ENCODE measurements at regions not wholly inside any gene's neighbourhood (a gene's known extent, or its start where the extent isn't known, plus 50 kb on each side); places are given as distances from the start of the nearest gene placed in this dataset.
A peak's percentile ranks its signal among the peaks of the same experiment; 100 is the strongest.

DNA sequence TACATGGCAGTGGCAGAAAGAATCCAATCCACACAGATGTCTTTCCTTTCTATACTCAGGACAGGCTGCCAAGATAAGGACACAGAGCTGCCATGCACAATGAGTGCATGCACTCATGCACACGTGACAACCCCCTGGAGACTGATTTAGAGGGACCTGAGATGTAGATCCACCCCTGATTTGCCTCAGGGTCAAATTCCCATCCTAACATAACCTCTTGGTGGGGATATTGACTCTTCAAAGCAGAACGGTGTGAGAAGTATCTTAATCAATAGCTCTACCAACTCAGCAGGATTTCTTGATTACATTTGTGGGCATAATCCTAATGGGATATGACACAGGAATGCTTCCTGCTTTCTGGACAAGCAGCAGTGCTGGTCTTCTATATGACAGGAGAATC is 125.2 kb upstream of the DSCAM start:
- TF ChIP-seq ZFX (IDR thresholded peaks at IDR 0.05; ENCODE audit: borderline replicate concordance): no peak
- TF ChIP-seq, protein P1, sequence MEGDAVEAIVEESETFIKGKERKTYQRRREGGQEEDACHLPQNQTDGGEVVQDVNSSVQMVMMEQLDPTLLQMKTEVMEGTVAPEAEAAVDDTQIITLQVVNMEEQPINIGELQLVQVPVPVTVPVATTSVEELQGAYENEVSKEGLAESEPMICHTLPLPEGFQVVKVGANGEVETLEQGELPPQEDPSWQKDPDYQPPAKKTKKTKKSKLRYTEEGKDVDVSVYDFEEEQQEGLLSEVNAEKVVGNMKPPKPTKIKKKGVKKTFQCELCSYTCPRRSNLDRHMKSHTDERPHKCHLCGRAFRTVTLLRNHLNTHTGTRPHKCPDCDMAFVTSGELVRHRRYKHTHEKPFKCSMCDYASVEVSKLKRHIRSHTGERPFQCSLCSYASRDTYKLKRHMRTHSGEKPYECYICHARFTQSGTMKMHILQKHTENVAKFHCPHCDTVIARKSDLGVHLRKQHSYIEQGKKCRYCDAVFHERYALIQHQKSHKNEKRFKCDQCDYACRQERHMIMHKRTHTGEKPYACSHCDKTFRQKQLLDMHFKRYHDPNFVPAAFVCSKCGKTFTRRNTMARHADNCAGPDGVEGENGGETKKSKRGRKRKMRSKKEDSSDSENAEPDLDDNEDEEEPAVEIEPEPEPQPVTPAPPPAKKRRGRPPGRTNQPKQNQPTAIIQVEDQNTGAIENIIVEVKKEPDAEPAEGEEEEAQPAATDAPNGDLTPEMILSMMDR (IDR thresholded peaks at IDR 0.05): no peak
- no peak overlapping the region for H3K27ac ChIP-seq

DNA sequence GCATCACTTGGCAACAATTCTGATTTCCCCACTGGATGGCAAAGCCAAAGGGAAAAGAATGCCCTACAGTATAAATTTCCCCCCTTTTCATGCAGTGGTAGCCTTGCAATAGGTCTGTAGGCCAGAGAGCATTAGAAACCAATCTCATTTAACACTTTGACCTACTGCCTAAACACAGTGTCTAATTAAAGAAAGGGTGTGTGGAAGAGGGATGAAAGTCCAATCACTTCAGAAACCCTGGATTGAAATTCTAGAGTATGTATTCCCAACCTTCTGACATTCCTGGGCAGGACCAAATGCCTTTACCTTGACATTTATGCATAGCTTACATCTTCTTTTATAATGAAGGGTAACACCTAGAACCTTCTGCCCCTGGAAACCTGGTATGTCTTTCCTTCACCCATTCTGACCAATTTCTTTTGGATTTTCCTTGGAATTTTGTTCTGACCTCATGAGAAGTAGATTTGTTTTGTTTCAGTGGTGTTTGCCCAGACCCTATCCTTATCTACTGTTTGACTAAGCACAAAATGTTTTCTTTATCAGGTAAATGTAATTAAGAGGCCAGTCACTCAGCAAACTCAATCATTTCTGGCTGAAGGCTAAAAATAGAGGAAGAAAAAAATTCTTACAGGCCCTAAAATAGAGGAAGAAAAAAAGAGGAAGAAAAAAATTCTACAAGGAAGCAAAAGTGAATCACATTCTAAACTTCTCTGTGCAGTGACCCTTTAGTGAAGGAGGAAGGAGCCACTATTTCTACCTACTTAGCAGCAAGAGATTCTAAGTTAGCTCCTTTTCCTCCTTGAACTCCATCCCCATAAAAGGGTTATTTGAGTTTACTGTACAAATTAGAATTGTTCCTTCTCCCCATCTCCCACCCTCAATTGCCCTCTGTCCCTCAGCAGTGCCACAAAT is 129.5 kb upstream of the DSCAM start:
- TF ChIP-seq ZFX (IDR thresholded peaks at IDR 0.05; ENCODE audit: borderline replicate concordance): no peak
- TF ChIP-seq, protein P1 (IDR thresholded peaks at IDR 0.05): no peak
- peak overlapping the region; percentile 77 for H3K27ac ChIP-seq

DNA sequence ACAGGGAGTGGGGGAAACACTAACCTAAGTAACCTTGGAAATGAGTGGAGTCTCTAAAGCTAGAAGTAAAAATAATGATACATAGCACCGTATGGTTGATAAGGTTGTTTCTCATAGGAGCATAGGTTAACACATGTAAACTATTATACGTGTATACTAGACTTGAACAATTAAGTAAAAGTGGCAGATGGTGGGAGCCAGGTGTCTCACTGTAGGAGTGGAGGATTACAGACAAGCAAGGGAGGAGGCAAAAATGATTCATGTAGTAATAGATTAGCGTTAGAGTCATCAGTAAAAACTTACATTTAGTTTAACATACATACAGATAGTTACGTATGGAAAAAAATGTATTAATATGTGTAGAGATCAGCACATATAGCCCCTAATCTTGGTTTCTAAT is 138.4 kb upstream of the DSCAM start:
- TF ChIP-seq, protein P1 (IDR thresholded peaks at IDR 0.05): no peak
- TF ChIP-seq ZFX (IDR thresholded peaks at IDR 0.05; ENCODE audit: borderline replicate concordance): no peak
- no peak overlapping the region for H3K27ac ChIP-seq

DNA sequence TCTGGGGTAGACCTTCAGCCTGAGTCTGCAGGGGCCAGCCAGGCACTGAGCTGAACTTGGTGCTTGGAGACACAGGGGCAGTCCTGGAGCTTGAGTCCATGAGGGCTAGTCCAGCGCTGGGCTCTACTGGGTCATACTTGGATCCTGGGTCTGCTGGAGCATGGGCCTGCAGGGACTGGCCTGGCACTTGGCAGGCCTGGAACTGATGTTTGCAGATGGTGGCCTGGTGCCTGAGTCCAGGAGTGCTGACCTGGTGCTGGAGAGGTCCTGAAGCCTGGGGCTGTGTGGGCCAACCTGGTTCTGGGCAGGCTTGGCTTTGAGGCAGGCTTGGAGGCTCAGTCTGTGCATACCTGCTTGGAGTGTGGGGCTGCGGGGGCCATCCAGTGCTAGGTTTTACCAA is 143.4 kb upstream of the DSCAM start:
- TF ChIP-seq, protein P1 (IDR thresholded peaks at IDR 0.05): no peak
- TF ChIP-seq ZFX (IDR thresholded peaks at IDR 0.05; ENCODE audit: borderline replicate concordance): no peak

DNA sequence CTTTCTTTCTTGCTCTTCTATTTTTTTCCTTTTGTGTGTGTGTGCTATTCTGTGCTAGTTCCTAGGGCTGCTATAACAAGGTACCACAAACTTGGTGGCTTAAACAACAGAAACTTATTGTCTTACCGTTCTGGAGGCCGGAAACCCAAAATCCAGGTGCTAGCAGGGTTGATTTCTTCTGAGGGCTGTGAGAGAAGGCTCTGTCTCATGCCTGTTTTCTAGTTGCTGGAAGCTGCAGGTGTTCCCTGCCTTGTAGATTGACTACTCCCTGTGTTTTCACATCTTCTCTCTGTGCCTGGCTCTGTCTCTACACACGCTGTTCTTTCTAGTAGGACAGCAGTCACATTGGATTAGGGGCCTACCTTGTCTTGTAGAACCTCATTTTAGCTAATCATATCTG is 150.9 kb upstream of the DSCAM start:
- H3K27ac ChIP-seq: no peak overlapping the region
- TF ChIP-seq ZFX (IDR thresholded peaks at IDR 0.05; ENCODE audit: borderline replicate concordance): no peak
- TF ChIP-seq, protein P1 (IDR thresholded peaks at IDR 0.05): no peak

More for the DNA sequence above, 143.4 kb upstream of the DSCAM start:
- no peak overlapping the region for H3K27ac ChIP-seq

DNA sequence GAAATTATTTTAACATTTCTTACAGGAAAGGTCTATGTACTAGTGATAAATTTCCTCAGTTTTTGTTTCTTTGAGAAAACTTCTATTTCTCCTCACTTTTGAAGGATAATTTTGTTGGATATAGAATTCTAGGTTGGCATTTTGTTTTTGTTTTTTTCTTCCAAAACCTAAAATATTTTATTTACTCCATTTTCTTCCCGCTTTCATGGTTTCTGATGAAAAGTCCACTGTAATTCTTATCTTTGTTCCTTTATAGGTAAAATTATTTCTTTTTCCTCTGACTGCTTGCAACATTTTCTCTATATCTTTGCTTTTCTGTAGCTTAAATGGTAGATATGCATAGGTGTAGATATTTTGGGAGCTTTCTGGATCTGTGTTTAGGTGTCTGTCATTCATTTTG is 153.9 kb upstream of the DSCAM start:
- TF ChIP-seq, protein P1 (IDR thresholded peaks at IDR 0.05): no peak
- TF ChIP-seq ZFX (IDR thresholded peaks at IDR 0.05; ENCODE audit: borderline replicate concordance): no peak
- no peak overlapping the region for H3K27ac ChIP-seq

DNA sequence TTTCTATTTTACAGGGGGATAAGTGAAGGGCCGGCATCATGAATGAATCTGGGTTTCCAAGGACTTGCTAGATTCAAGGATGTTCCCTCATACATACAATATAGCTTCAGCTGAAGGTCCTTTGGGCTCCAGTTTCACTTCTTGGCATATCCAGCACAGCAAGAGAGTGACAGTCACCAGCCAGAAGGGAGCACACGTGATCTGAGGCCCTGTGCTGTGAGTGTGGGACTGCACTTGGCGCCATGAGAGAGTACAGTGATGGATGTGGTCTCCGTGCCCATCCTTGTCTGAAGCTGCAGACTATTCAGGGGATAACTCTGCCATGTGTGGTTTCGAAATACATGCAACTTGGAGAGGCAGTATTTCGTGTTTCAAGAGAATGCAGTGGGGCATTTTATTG is 159.7 kb upstream of the DSCAM start:
- TF ChIP-seq, protein P1 (IDR thresholded peaks at IDR 0.05): no peak
- TF ChIP-seq ZFX (IDR thresholded peaks at IDR 0.05; ENCODE audit: borderline replicate concordance): no peak
- H3K27ac ChIP-seq: no peak overlapping the region

All from 22Rv1 (cell line).